T-helper 2 cell treated with Interferon-gamma antibody and Interleukin-4, amounts not matched to agents 5 μg/mL and 100 μg/mL, for 36 hours (primary cell): ENCODE measurements at regions not wholly inside any gene's neighbourhood (a gene's known extent, or its start where the extent isn't known, plus 50 kb on each side); places are given as distances from the start of the nearest gene placed in this dataset.

ENCODE experiments used
- DNase-seq: peaks from one replicate; pipeline ENCODE4 v3.0.0; 2021; ENCODE audit warnings: low spot score
- H3K27ac Mint-ChIP-seq: one replicate; pipeline ENCODE4 v1.8.0; 2021; ENCODE audit warnings: mild to moderate bottlenecking, mixed read lengths
- H3K27me3 Mint-ChIP-seq: one replicate; pipeline ENCODE4 v1.8.0; 2021; ENCODE audit warnings: low read depth, mixed read lengths
- H3K36me3 Mint-ChIP-seq: one replicate; pipeline ENCODE4 v1.8.0; 2021; ENCODE audit warnings: low read depth, mixed read lengths
- H3K4me1 Mint-ChIP-seq: one replicate; pipeline ENCODE4 v1.8.0; 2021; ENCODE audit warnings: low read depth, mixed read lengths
- H3K4me3 Mint-ChIP-seq: one replicate; pipeline ENCODE4 v1.8.0; 2022; ENCODE audit warnings: mild to moderate bottlenecking, moderate library complexity, mixed read lengths
- H3K9me3 Mint-ChIP-seq: one replicate; pipeline ENCODE4 v1.8.0; 2021; ENCODE audit warnings: mixed read lengths

DNA sequence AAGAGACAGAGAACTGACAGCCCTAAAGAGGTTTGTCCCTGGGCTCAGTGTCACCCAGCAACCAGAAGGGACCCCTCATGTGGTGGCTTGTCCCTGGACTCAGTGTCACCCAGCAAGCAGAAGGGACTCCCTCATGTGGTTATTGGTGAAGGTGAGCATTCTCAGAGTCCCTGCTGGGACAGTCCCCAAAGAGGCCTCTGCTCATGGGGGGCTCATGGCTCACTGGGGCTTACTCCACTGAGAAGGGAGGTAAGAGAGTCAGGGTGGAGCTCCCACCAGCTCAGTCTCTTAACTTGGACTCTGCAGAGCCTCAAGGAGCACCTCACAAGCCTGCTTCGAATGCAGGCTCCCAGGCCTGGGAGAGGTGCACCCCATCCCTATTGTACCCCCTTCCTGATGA, 145.2 kb upstream of the COPS8 start:
- peaks cover 2% of the 10 kb centered on the region for H3K27me3 Mint-ChIP-seq
- no peak overlapping the region for H3K27ac Mint-ChIP-seq

DNA sequence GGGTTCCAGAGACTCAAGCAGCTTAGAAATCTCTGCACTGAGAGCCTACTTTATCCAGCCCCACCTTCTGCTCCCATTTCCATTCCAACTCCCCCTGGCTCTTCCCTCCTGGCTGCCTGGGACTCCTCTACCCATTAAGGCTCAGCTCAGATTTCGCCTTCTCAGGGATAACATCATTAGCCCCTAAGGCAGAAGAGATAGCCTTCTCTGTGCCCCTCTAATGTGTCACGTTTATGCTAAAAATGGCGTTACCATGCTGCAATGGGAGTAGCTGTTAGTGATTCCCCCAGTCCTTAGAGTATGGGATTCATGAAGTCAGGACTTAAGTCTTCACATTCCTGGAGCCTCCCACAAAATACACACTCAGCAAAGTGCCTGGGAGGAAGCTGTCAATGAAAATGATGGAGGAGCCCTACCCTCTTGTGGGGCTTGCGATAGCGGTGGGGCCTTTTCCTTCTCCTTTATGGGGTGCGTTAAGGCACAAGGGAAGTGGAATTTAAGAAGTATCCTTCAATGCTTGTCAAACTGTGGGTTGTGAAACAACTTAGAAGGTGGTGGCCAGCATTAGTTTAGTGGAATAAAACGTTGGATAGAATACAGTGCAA, 144.7 kb upstream of the COPS8 start:
- Mint-ChIP-seq H3K27ac (no peak overlapping the region), H3K9me3 (no peaks in the 10 kb centered on the region), H3K4me1 (no peaks in the 10 kb centered on the region), H3K4me3 (no peak overlapping the region), H3K36me3 (no peaks in the 10 kb centered on the region), H3K27me3 (peaks cover 2% of the 10 kb centered on the region)
- no peak for DNase-seq

More for the DNA sequence above, 145.2 kb upstream of the COPS8 start:
- H3K4me1 Mint-ChIP-seq: no peaks in the 10 kb centered on the region
- no peak overlapping the region for H3K4me3 Mint-ChIP-seq
- no peaks in the 10 kb centered on the region for H3K36me3 Mint-ChIP-seq
- no peaks in the 10 kb centered on the region for H3K9me3 Mint-ChIP-seq
- no peak for DNase-seq

DNA sequence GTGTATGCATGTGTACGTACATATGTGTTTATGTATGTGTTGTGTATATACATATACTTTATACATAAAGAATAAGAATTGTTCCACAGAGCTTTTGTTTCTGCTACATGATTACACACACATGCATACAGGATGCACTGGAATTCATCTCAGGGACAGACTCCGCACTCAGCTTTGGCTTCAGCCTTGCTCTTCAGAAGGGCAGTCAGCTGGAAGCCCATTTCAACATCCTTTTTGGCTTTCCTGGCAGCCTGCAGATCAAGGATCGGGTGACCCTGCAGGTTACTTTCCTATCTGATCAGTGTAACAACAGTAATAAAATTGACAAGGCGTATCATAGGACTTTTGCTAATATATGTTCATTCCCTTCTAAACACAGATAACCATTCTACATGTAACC, 144.1 kb upstream of the COPS8 start:
- H3K9me3 Mint-ChIP-seq: no peaks in the 10 kb centered on the region
- no peak overlapping the region for H3K4me3 Mint-ChIP-seq
- peaks cover 2% of the 10 kb centered on the region for H3K27me3 Mint-ChIP-seq
- H3K36me3 Mint-ChIP-seq: no peaks in the 10 kb centered on the region
- H3K27ac Mint-ChIP-seq: no peak overlapping the region
- DNase-seq: no peak
- no peaks in the 10 kb centered on the region for H3K4me1 Mint-ChIP-seq

DNA sequence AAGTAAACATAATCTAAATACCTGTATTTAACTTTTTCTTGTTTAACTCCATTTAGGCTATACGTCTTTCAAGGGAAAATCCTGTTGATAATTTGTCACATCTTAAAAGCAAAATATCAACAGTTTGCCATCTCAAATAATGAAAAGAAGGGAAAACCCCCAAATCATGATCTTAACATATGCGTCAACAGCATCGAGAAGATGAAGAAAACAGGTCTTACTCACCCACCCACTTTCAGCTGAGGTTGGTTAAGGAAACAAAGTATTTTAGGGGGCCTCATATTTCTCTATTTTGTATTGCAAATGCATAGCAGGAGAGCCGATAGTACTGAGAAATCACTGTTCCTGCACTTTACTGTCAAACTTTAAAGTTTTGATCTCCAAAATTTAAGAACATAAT, 143.1 kb upstream of the COPS8 start:
- no peak for DNase-seq

DNA sequence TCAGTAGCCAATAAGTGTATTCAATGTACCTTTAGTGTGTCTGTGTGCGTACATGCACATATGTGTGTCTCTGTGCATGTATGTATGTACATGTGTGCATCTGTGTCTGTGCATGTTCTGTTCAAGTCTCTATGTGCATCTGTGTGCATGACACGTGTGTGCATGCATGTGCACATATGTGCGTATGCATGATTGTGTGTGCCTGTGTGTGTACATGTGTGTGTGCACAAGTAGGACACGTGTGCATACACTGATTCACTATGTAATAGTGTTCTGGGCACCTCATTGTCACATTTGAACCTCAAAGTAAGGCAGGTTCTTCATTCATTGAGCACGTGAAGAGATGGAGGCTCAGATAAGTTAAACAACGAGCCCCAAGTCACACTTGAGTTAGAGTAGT, 142.6 kb upstream of the COPS8 start:
- H3K36me3 Mint-ChIP-seq: no peaks in the 10 kb centered on the region
- H3K27me3 Mint-ChIP-seq: no peaks in the 10 kb centered on the region
- H3K4me1 Mint-ChIP-seq: no peaks in the 10 kb centered on the region
- no peak overlapping the region for H3K4me3 Mint-ChIP-seq
- H3K27ac Mint-ChIP-seq: no peak overlapping the region
- DNase-seq: no peak
- no peaks in the 10 kb centered on the region for H3K9me3 Mint-ChIP-seq

More for the DNA sequence above, 143.1 kb upstream of the COPS8 start:
- H3K9me3 Mint-ChIP-seq: no peaks in the 10 kb centered on the region
- H3K27ac Mint-ChIP-seq: no peak overlapping the region
- H3K4me3 Mint-ChIP-seq: no peak overlapping the region
- no peaks in the 10 kb centered on the region for H3K27me3 Mint-ChIP-seq
- no peaks in the 10 kb centered on the region for H3K4me1 Mint-ChIP-seq
- H3K36me3 Mint-ChIP-seq: no peaks in the 10 kb centered on the region

DNA sequence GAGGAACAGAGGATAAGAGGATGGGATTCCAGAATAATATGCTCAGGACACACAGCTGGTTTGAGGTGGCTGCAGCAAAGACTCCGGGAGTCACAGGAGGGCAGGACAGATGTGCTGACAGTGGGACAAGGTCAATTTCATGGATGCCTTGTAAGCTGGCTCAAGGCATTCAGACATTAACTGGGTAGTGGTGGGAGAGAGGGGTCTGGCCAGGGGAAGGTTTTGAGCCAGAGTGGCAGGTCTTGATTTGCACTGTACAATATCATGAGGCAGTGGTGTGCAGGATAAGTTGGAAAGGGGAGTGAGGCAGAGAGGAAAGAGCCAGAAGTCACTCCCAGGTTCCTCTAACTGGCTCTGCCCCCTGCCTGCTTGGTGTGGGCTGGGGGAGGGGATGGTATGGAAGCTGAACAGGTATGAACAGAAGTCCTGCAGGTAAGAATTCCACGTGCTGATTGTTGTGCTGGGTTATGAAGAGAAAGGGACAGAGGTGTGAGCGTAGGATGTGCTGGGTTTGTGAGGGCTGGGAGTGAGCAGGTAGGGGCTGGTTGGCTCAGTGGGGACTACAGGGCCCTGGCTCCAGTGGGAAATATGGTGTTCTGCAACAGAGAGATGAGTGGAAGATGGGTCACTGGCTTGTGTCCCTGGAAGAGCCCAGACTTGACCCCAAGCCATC, 141.7 kb upstream of the COPS8 start:
- Mint-ChIP-seq H3K36me3 (no peaks in the 10 kb centered on the region), H3K27ac (no peak overlapping the region), H3K4me3 (no peak overlapping the region), H3K27me3 (no peaks in the 10 kb centered on the region), H3K9me3 (no peaks in the 10 kb centered on the region), H3K4me1 (no peaks in the 10 kb centered on the region)
- DNase-seq: no peak

DNA sequence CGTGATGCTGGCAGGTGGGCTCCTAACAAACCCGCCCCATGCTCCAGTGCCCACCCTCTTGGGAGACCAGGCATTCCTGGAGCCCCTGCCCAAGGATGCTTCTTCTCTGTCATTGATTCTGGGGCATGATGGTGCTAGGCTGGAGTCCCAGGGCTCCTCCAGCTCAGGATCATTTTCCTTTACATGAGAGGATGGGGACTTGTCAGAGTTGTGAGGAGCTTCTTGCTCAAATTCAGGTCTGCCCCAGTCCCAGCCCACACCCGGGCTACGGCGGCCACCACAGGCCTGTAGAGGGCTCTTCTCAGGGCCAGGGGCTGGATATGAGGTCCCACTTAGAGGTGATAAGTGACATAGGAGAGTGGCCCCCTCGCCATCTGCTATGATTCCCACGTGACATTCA, 141.1 kb upstream of the COPS8 start:
- Mint-ChIP-seq H3K27me3 (peaks cover under 1% of the 10 kb centered on the region), H3K4me3 (no peak overlapping the region), H3K27ac (no peak overlapping the region), H3K9me3 (no peaks in the 10 kb centered on the region), H3K4me1 (no peaks in the 10 kb centered on the region), H3K36me3 (no peaks in the 10 kb centered on the region)
- no peak for DNase-seq

DNA sequence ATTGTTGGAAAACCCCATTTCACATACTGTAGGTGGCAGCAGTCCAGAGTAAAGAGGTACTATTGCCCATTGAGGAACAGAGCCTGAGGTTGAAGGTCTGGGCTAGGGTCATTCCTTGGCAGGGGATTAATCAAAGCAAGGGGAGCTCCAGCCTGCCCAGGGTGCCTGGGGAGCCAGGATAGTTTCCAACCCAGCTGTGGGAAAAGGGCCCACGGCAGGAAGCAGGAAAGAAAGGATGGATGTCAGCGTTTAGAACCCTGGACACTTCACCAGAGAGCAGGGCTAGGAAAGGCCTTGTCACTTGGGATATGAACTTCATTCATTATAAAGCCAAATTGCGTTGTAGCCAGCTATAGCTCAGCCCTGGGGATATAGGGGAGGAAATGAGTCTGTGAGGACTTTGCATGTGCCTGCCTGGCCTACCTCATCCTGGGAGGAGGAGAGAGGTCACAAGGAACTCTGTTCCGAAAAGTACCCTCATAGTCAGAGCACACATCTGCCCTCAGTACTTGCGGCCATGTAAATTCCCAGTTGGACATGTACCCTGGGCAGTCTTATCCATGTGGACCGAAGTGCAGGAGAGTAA, 140.2 kb upstream of the COPS8 start:
- H3K36me3 Mint-ChIP-seq: no peaks in the 10 kb centered on the region
- no peaks in the 10 kb centered on the region for H3K9me3 Mint-ChIP-seq
- no peaks in the 10 kb centered on the region for H3K4me1 Mint-ChIP-seq
- H3K27me3 Mint-ChIP-seq: peaks cover 7% of the 10 kb centered on the region
- H3K4me3 Mint-ChIP-seq: no peak overlapping the region
- H3K27ac Mint-ChIP-seq: no peak overlapping the region
- no peak for DNase-seq

DNA sequence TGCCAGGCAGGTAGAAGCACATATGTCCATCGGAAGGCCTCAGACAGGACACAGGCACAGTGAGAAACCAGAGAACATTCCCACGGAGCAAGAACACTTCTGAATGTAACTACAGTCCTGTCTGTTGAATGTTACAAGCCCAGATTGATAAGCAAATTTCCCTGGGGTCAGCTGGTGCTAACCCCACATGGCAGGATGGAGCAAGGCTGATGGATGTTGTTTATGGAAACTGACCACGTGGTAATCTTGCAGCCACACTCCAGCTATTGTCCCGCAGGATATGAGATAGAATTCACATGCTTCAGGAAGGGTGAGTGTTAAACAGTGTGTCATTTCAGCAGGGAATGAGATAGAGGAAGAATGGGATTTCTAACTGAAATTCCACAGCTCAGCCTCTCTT, 138.8 kb upstream of the COPS8 start:
- Mint-ChIP-seq H3K27me3 (peaks cover 8% of the 10 kb centered on the region), H3K4me1 (no peaks in the 10 kb centered on the region), H3K27ac (no peak overlapping the region), H3K36me3 (no peaks in the 10 kb centered on the region), H3K4me3 (no peak overlapping the region), H3K9me3 (peaks cover 5% of the 10 kb centered on the region)
- DNase-seq: no peak

DNA sequence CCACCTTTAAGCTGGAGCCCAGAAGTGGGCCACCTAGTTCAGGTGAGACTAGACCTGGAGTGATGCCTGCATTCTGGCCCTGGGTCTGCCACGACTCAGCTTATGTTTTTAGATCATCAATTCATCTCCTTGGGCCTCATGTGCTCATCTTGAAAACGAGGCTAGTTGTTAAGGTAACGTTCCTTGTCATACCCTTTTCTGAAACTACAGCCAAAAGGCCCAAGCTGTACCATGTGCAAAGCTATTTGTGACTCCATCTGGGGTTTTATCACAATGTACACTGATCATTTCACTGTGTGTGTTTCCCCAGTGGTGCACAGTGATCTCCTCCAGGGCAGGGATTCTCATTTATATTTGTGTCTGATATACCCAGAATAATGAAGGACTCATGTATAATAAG, 138.4 kb upstream of the COPS8 start:
- H3K27me3 Mint-ChIP-seq: peaks cover 12% of the 10 kb centered on the region
- peaks cover 8% of the 10 kb centered on the region for H3K9me3 Mint-ChIP-seq
- H3K4me1 Mint-ChIP-seq: no peaks in the 10 kb centered on the region
- DNase-seq: no peak
- no peak overlapping the region for H3K27ac Mint-ChIP-seq
- no peaks in the 10 kb centered on the region for H3K36me3 Mint-ChIP-seq
- no peak overlapping the region for H3K4me3 Mint-ChIP-seq

DNA sequence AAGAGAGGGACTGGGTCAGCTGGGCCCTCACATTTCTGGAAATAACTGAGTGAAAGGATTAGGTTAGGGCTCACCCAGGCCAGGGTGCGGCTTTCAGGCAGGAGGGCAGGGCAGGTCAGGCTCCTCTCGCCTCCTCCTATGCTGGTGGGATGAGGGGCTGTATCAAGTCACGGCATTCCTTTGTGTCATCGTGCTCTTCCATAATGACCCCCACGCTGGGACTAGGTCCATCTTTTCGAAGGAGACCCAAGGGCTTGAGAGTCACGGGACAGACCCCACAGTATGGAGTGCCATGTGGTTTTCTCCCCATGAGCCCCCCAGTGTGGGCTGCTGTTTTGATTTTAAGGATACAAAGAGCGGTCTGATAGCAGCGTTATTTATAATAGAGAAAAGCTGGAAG, 137.8 kb upstream of the COPS8 start:
- DNase-seq: no peak
- Mint-ChIP-seq H3K27me3 (peaks cover 12% of the 10 kb centered on the region), H3K4me1 (no peaks in the 10 kb centered on the region)

DNA sequence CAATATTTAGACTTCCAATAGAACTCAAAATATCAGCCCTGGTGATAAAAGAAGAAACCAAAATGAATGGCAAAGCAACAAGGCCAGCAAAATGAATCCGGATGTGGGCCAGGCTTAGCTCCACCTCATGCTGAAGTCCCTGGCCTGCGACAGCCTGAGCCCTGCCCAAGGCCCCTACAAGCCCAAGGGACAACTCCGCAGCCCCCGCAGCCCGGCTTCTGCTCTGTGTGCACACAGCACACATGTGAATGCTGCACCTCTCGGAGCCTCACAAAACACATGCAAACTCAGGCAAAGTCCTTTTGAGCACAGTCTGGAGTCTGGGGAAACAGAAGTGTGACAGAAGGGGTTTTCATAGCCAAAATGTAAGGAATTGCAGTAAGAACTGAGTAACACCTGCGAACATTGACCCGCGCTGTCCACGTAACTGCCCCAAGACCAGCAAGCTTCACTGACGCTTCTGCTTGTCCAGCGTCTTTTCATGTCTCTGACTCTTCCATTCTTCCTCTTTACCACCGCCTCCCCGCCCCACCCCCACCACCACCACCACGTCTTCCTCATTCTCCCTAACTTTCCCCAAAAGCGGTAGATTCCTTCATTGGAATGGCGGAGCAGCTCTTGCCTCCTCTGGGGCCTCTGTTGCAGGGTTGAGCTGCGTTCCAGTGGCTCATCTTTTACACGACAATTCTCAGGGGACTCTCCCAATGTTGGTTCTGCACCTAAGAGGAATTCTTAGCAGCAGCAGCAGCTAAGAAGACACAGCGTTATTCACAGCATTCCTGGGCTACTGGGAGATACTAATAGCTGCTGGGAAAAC, 136.4 kb upstream of the COPS8 start:
- no peak overlapping the region for H3K4me3 Mint-ChIP-seq
- H3K27ac Mint-ChIP-seq: no peak overlapping the region
- no peaks in the 10 kb centered on the region for H3K36me3 Mint-ChIP-seq
- no peaks in the 10 kb centered on the region for H3K4me1 Mint-ChIP-seq
- no peak for DNase-seq
- H3K9me3 Mint-ChIP-seq: peaks cover 8% of the 10 kb centered on the region
- peaks cover 14% of the 10 kb centered on the region for H3K27me3 Mint-ChIP-seq

More for the DNA sequence above, 137.8 kb upstream of the COPS8 start:
- H3K4me3 Mint-ChIP-seq: no peak overlapping the region
- H3K9me3 Mint-ChIP-seq: peaks cover 8% of the 10 kb centered on the region
- H3K27ac Mint-ChIP-seq: no peak overlapping the region
- no peaks in the 10 kb centered on the region for H3K36me3 Mint-ChIP-seq

DNA sequence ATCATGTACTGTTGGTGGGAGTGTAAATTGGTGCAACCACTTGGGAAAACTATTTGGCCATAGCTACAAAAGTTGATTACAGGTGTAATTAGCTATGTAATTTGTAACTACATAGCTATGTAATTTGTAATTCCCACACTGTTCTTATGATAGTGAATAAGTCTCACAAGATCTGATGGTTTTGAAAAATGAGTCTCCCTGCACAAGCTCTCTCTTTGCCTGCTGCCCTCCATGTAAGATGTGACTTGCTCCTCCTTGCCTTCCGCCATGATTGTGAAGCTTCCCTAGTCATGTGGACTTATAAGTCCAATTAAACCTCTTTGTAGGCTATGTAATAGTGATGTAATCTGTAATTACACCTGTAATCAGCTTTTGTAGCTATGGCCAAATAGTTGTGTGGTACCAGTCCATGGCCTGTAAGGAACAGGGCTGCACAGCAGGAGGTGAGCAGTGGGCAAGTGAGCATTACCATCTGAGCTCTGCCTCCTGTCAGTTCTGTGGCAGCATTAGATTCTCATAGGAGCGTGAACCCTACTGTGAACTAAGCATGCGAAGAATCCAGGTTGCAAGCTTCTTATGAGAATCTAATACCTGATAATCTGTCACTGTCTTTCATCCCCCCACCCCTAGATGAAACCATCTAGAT, 133.7 kb upstream of the COPS8 start:
- no peak for DNase-seq
- H3K9me3 Mint-ChIP-seq: peaks cover 8% of the 10 kb centered on the region
- H3K27ac Mint-ChIP-seq: no peak overlapping the region

DNA sequence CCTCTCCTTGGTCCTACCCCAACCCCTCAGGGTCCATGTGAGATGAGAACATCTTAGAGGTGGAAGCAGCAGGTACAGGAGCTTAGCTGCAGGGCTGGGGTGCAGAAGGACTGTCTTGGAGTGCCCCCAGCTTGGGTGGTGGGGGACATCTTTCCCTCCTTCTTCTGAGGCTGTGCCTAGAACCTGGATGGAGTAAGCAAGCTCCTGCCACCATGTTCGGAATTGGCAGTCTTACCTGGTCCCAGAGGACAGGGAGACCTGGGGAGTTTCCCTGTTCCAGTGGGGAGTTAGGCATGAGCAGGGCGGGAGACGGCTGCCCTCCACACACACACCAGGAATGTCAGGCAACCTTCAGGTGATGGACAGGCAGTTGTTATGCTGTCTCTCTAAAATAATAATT, 131.0 kb upstream of the COPS8 start:
- H3K9me3 Mint-ChIP-seq: peaks cover 8% of the 10 kb centered on the region
- peaks cover 14% of the 10 kb centered on the region for H3K4me1 Mint-ChIP-seq
- H3K27ac Mint-ChIP-seq: no peak overlapping the region
- H3K36me3 Mint-ChIP-seq: no peaks in the 10 kb centered on the region
- no peak for DNase-seq
- H3K27me3 Mint-ChIP-seq: peaks cover 16% of the 10 kb centered on the region
- no peak overlapping the region for H3K4me3 Mint-ChIP-seq

More for the DNA sequence above, 133.7 kb upstream of the COPS8 start:
- peaks cover 14% of the 10 kb centered on the region for H3K4me1 Mint-ChIP-seq
- peaks cover 16% of the 10 kb centered on the region for H3K27me3 Mint-ChIP-seq
- no peaks in the 10 kb centered on the region for H3K36me3 Mint-ChIP-seq
- no peak overlapping the region for H3K4me3 Mint-ChIP-seq
